ENCODE measurements at regions not wholly inside any gene's neighbourhood (a gene's known extent, or its start where the extent isn't known, plus 50 kb on each side); places are given as distances from the start of the nearest gene placed in this dataset.

GRCh38 chr11:120007144-120007543 lies 130.8 kb downstream of the TRIM29 start:
- Histone ChIP-seq H2AK5ac (ENCODE audit: insufficient read length, low read length) (no peak overlapping the region), H3K9ac (ENCODE audit: extremely low read depth, insufficient read length, low read length) (no peak overlapping the region), H3K18ac (ENCODE audit: insufficient read length, low read depth, low read length) (no peak overlapping the region), H3K79me1 (ENCODE audit: insufficient read depth, low read depth, low read length, poor library complexity, severe bottlenecking) (no peaks in the 10 kb centered on the region), H3K4me1 (ENCODE audit: insufficient read depth, low read length) (peaks cover 2% of the 10 kb centered on the region), H4K5ac (ENCODE audit: insufficient read length, low read depth, low read length) (no peak overlapping the region), H2BK5ac (ENCODE audit: insufficient read length, low read length) (no peak overlapping the region), H2BK120ac (ENCODE audit: low read depth, low read length, poor library complexity, severe bottlenecking) (no peak overlapping the region), H3K4ac (ENCODE audit: low read depth, low read length) (no peak overlapping the region), H3K27ac (ENCODE audit: insufficient read length, low read depth, low read length) (no peak overlapping the region), H3K56ac (ENCODE audit: insufficient read length, low read depth, low read length) (no peak overlapping the region), H2BK20ac (ENCODE audit: low read depth, low read length, poor library complexity, severe bottlenecking) (no peak overlapping the region), H3T11ph (ENCODE audit: low read length) (no peak overlapping the region), H4K91ac (ENCODE audit: insufficient read length, low read depth, low read length) (no peak overlapping the region), H3K79me2 (ENCODE audit: insufficient read depth, low read length) (no peaks in the 10 kb centered on the region), H3K9me3 (ENCODE audit: control insufficient read depth, low read depth, low read length) (no peaks in the 10 kb centered on the region), H3K23me2 (ENCODE audit: insufficient read length, low read depth, low read length, poor library complexity, severe bottlenecking) (no peaks in the 10 kb centered on the region), H4K8ac (replicated peaks; ENCODE audit: insufficient read length, low read depth, low read length) (no peak overlapping the region), H3K27me3 (ENCODE audit: insufficient read depth, low read length) (no peaks in the 10 kb centered on the region; the same call in 1 of the 2 replicates), H2BK12ac (ENCODE audit: insufficient read length, low read depth, low read length) (no peak overlapping the region), H3K14ac (ENCODE audit: insufficient read depth, low read length) (no peak overlapping the region), H3K4me2 (ENCODE audit: insufficient read depth, insufficient read length, low read length) (no peak overlapping the region), H2AFZ (ENCODE audit: low read length) (no peak overlapping the region), H2BK15ac (ENCODE audit: low read depth, low read length) (no peak overlapping the region), H3K23ac (ENCODE audit: insufficient read length, low read depth, low read length) (no peak overlapping the region), H4K20me1 (ENCODE audit: control insufficient read depth, insufficient read depth, insufficient read length) (no peaks in the 10 kb centered on the region)
- TF ChIP-seq CTCF (conservative IDR thresholded peaks at IDR 0.05) = no peak
- H3K27ac Mint-ChIP-seq = no peak overlapping the region
- peaks cover 32 to 36% of the 10 kb centered on the region in 2 experiments for H3K4me1 Mint-ChIP-seq
- no peaks in the 10 kb centered on the region for H3K9me3 Mint-ChIP-seq
- H3K27me3 Mint-ChIP-seq (ENCODE audit: low read depth) = peaks cover 46% of the 10 kb centered on the region
- H3K36me3 Mint-ChIP-seq (ENCODE audit: insufficient read depth in 1 of 3, low read depth in 3 of 3) = no peaks in the 10 kb centered on the region
- WGBS (ENCODE audit: extremely low coverage, insufficient read length, low lambda C conversion rate) = no CpG with 5 or more reads among the region's 4 CpGs
- H3K4me3 Mint-ChIP-seq = no peak overlapping the region
- no peak for DNase-seq
